ENCODE measurements at regions not wholly inside any gene's neighbourhood (a gene's known extent, or its start where the extent isn't known, plus 50 kb on each side); places are given as distances from the start of the nearest gene placed in this dataset.

DNA sequence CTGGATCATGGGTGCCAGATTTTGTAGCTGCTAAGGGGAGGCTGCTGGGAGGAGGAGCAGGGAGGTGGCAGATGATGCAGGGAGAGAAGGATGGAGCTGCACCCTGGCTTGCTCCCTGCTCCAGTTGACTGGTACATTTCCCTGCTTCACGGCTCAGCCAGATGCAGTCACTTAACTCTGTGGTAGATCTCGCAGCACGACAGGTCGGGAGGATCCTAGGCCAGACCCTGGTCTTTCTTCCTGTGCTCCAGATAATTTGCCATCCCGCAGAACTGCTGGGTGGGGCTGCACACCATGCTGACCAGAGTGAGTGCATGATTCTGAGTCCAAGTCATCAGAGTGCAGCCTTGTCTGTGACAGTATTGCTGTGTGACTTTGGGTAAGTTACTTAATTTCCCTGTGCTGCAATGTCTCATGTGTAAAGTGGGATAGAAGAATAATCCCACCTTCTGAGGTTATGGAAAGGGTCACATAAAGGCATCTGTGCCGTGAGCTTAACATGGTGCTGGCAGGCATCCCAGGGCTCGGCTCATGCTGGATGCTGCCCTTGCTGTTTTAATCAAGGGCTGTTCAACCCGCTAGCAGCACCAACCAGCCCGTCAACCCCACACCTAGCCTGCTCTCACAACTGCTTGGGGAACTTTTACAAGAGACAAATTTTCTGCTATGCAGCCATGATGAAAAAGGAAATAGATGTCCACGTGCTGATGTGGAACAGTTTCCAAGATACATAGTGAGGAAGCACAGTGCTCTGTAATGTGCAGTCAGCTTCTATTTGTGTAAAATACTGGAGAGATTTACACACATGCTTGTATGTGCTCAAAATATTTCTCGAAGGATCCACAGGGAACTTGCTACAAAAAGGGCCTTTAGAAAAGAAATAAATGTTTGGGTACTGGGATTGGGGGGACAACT is 257.9 kb downstream of the CDH26 start:
- DNase-seq: no peak

DNA sequence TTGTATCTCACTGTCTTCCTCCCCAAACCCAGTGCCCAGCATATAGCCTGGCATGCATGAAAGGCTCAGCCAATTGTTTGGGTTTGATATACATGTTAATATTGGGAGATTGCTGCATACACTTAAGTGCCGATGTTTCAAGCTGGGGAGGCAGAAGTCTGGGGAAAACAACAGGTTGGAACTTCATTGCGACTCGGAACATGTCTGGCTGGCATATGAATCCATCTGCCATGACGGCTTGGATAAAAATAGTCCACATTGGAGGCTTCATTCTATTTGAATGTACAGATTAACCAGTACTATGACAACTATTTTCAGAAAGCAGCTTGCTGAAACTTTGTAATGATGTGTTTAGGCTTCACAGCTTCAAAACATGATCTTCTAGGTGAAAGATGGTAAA is 261.0 kb downstream of the CDH26 start:
- no peak for DNase-seq

DNA sequence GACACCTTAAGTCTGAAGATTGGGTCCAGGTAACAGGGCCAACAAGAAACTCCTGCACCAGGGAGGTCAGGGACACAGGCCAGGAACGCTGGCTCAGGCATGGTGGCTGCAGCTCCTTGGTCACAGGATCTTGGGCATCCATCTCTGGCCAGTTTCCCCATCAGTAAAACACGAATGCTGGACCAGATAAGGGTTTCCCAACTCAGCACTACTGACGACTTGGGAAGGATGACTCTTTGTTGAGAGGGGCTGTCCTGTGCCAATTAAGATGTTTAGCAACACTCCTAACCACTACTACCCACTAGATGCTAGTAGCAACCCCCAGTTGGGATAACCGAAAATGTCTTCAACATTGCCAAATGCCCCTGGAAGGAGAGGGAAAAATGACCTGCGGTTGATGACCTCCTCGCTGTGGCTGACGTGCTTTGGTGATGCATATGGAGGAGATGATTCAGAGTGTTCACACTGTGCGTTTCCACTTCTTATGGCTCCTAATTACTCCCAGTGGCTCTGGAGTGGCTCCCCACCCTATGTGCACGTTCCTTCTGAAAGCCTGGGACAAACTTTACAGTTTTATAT is 261.9 kb downstream of the CDH26 start:
- no peak for DNase-seq

DNA sequence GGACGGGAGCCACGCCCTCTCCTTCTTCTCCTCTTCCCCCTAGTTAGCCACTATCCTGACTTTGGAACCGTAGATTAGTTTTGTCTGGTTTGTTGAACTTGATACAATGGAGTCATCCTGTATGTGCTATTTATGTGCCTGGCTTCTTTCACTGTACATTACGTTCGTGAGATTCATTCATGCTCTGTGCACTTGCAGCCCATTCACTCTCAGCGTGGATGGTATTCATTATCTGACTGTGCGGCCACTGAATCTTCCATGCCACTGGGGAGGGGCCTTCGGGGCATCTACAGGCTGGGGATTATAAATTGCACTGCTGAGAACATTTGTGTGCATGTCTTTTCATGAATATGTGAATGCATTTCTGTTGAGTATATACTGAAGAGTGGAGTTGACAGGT is 262.5 kb downstream of the CDH26 start:
- DNase-seq: no peak

DNA sequence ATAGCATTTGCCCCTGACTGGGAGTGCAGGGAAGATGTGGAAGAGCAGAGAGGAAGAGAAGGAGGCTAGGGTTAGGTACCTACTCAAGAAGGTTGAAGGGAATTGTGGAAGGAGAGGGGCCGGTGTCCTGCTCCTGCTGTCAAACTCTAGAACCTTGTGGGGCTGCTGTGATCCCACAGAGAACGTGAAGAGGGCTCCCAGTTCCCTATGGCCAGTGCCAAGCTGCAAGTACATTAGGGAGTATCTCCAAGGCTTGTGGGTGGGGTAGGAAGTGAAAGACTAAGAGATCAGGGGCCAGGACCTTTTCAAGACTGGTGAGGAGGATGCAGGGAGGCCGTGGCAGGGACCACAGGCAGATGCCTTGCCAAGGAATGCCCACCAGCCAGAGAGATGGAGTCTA is 263.4 kb downstream of the CDH26 start:
- no peak for DNase-seq

DNA sequence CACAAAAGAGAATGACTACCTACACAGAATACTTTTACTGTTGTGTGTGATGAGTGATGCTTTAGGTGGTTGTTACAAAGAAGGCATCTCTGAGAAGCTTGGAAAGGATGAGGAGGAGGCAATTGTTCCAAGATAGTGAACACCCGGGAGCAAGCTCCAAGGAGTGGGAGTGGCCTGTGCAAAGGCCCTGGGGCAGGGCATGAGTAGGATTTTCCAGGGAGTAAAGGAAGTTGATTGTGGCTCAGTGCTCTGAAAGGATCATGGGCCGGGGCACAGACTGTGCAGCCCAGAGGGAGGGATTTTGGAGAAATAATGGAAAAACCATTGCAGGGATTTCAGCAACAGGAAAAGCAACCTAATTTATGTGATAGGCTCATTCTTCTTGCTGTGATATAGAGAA is 264.3 kb downstream of the CDH26 start:
- DNase-seq: no peak

DNA sequence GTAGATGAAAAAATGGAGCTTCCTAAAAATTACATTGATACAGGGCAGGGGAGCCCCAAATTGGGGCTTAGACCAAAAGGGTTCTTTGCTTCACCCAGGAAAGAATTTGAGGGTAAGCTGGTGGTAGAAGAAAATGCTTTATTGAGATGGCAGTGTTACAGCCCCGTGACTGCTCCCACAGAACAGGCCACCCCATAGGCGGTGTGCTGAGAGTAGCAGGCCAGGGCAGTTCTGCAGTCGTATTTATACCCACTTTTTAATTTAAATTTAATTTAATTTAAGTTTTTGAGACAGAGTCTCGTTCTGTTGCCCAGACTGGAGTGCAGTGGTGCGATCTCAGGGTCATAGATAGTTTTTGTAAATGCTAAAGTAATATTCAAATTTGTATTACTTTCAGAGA is 265.0 kb downstream of the CDH26 start:
- DNase-seq: no peak

DNA sequence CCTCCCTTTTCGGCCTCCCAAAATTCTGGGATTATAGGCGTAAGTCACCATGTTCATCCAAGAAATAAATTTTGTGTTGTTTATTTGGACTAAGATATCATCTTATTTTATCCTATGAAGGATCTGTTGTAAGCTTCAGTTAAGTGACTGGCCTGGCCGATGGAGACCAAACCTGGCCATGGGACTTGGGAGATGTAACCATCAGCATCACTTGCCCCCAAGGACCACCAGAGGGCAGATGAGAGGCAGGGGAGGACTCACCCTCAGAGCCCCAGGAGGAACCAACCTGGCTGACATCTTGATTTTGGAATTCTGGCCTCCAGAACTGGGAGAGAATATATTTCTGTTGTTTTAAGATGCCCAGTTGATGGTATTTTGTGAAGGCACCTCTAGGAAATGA is 266.7 kb downstream of the CDH26 start:
- DNase-seq: no peak

DNA sequence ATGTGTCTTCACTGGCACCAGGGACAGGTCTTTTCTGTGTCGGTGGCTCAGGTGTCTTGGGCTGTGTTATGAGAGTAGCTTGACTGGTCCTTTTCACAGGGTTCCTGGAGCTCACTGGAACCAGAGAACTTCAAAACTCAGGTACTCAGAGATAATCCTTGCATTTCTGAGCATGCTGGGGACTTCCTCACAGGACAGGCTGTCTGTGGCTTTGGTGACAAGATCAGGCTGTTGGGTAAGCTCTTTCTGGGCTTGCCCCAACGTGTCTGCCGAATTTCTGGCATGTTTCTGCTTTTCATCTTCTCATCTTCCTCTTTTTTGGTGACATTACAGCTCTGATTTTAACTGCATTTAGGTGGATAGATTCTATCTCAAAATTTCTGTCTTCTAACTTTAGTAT is 270.0 kb downstream of the CDH26 start:
- no peak for DNase-seq

DNA sequence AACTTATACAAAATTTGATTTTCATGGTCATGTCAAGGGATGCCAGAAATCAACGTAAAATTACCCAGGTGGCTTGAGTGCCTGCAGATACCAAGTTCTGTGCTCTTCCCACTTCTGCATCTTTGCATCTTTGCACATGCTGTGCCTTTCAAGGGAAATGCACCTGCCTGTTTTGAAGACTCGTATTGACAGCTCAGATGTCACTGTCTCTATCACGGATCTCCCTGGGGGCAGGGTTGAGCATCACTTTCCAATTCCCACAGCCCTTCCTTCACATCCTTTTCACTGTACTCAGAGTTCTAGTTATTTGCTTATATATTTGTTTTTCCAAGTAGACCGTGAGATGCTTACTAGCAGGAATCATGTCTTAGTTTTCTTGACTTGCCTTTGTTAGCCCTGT is 274.2 kb downstream of the CDH26 start:
- DNase-seq: no peak

DNA sequence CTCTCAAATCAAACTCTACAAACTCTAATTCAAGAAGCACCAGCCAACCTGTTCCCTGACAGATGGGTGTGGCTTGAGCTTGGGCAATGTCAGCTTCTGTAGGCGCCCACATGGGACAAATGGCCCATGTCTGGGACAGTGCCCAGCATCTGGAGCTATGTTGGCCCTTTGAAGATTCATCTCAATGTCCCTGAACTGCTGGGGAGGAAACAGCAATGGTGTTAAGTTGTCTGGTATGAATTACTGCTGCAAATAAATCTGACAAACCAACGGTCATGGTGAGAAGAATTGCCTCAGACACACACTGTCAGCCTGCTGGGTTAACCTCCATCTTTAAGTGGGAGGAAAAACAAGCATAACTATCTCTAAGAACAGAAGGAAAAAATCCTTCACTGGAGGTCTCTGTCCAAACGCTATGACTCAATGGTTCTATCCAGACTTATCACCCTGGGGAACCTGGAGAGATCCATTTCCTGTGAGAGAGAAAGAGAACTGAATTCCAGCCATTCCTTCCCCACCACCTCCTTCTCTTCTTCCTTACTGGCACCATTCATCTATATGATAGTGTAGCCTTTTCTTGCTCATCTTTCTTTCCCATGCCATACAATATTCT is 274.9 kb downstream of the CDH26 start:
- no peak for DNase-seq

DNA sequence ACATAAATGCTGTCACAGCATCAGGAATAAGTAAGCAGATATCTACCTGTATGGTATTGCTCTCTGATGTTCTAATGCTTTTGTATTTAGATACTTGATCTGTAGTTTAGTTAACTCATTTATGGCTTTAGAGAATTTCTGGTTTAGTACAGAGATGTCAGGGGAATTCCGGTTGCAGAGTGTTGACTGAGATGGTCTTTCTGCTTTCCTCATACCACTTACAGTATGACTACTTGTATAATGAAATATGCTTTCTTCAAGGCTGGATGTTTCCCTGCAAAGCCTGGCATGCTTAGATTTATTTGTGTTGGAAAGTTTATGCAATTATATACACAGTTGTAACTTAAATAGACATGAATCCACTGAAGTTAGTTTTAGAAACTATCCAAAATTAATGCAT is 278.4 kb downstream of the CDH26 start:
- no peak for DNase-seq

DNA sequence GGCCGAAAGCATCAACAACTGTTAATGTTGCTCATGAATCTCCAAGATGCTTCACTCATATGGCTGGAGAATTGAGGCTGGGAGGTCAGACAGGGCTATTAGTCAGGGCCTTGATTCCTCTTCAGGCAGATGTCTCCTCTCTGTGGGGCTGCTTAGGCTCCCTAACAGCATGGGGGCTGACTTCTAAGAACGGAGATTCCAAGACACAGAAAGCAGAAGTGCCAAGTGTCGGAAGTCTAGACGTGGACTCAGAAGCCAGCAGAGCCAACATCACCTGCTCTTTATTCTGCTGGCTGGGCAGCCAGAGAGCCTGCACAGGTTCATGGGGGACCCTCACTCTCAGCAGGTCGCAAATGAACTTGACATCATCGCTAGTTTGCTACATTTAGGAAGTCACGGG is 279.8 kb downstream of the CDH26 start:
- DNase-seq: no peak

DNA sequence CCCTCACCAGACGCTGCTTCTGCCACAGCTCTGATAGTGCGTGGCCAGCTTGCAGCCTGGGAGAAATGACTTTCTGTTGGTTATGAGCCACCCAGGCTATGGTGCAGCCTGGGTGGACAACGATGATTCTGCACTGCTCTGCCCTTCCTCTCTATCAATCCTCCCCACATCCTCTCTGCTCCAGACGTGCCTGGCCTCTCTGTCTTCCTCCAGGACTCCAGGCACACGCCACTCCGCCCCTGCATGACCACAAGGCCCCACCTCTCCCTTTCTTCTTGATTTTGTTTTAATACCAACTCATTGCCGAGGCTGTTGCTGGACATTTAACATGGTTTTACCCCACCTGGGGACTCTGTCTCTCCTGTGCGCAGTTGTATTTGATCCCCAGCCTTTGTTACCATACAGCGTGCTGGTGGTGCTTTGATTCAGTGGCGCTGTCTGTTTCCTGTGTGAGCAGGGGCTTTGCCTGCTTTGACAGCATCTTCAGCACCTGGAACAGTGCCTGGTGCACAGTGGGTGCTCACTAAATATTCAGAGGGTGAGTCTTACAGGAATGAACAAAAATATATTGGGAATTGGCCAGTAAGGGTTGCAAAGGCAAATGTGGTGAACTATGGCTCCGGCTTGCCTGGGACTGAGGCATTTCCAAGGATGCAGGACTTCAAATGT is 280.9 kb downstream of the CDH26 start:
- no peak for DNase-seq

DNA sequence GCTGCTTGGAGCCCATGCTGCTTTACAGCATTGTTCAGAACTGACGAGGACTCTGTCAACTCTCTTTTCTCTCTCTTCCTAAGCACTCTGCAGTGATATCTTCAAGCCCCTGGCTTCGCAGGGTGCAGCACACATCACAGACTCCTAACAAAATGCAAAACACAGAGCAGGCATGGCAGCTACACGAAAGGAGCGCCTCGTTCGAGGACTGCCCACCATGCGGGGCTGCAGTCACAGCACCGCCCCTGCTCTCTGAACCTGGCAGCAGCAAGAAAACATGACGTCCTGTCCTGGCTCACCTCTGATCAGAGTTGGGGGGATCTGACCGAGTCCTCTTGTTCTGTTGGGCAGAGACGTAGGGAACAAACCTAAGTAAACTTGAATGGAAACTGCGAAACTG is 281.7 kb downstream of the CDH26 start:
- DNase-seq: no peak

DNA sequence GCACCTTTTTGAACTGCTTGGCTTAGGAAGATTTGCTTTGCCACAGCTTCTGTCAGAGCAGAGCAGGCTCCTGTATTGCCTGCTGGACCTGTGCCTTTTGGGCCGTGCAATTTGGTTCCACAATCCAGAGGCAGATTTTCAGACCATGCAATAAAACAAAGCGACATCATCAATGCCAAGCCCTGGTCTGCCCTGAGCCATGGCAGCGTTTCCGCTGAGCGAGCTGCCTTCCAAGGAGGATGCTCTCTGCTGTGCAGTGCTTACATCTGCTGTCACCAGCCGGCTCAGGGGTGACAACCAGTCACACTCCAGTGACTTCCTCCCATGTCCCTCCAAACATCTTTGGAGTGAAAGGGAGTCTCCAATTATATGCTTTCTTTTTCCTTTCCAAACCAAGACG is 282.2 kb downstream of the CDH26 start:
- no peak for DNase-seq

DNA sequence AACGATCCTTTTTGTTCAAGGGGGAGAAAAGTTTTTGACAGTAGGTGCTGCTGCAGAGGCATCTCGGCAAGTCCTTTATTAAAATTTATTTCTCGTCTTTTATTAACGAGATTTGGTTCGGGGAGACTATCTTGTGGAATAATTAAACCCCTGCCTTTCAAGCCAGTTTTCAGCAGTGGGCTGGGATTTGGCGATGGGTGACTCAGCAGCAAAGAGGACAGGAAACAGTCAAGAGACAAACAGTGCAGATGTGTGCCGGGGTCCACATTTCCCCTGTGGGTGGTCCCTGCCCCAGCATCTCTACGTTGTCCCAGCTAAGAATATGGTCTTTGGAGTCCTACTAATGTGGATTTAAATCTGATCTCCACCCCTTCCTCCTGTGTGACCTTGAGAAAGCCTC is 282.8 kb downstream of the CDH26 start:
- no peak for DNase-seq

DNA sequence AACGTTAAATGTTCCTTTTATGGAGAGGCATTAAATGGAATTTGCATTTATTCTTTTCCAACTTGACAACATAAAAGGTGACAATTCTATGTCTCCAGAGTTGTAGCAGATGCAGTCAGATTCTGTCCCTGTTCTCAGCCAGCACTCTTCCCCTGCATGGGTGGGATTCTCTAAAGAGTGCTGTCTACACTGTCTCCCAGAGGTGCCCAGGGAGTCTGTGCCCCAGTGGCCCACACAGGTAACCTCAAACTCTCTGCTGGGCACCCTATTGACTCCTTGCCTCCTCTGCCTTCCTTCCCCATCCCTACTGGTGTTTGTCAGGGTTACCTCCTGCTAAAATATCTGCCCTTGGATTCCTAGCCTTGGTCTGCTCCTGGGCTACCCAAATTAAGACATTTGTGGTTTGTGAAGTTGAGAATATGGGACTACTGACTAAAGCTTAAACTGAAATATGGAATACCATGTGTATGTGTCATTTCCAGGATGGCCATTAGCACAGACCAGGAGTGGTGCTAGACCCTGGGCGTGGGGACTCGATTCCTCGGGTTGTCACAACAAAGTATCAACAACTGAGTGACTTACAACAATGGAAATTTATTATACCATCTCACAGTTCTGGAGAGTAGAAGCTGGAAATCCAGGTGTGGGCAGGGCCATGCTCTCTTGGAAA is 284.7 kb downstream of the CDH26 start:
- DNase-seq: no peak

DNA sequence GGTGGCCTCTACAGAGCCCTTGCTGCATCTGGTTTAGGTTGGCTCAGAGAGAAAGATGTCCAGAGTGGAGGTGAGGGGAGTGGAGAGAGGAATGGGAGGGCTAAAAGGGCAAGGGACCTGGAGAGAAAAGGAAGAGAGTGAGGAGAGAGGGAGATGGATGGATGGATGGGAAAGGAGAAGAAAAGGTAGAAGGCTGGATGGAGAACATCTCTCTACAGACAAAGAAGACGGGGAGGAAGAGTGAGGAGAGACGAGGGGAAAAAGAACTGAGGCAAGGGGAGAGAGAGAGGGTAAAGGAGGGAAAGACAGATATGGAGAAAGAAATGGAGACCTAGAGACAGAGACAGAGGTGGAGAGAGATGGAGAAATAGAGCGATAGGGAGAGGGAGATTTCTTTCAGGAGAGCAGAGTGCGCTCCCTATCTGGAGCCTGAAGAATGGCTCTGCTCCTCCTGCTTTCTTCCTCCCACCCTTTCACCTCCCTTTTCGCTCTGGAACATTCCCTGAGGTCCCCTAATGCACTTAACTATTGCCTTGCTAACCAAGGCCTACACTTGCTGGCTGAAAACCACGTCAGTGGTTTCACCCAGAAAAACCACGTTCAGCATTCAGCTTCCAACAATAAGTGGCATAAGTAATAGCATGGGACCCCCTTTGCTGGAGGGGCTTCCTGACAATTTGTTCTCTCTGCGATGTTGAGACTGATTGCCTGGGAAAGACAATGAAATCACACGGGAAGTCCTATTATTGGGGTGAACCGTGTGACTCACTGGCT is 286.3 kb downstream of the CDH26 start:
- no peak for DNase-seq

DNA sequence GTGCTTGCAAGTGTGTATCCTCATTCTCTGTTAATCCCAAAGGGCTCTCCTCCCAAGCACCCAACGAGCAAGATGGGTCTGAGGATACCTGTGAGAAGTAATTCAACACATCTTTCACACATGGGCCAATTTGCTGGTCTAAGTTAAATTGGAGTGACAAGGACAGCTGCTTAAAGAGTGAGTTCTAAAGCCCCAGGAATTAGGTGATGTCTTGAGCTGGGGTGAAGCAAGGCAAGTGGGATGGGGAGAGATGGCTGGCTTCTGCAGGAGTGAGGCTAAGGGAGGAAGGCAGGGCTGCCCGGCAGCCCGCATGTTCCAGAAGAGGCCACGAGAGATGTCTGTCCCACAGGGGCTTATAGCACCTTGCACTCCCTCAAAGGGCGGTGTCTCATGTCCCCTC is 288.5 kb downstream of the CDH26 start:
- no peak for DNase-seq

DNA sequence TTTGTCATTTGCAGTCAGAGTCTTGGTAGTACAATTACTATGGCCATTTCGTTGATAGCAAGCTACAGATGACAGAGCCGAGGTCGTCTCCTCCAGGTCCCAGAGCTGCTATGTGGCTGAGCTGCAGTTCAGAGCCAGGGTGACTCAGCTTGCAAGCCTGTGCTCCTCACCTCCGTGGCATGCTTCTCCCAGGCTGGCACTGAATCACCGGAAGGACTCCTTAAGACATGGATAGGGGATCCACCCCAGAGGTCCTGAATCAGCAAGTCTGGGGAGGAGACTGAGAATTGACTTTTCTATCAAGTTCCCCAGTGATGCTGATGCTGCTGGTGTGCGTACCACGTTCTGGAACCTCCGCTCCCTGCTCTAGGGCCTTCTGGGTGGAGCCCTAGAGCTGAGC is 291.2 kb downstream of the CDH26 start:
- no peak for DNase-seq

DNA sequence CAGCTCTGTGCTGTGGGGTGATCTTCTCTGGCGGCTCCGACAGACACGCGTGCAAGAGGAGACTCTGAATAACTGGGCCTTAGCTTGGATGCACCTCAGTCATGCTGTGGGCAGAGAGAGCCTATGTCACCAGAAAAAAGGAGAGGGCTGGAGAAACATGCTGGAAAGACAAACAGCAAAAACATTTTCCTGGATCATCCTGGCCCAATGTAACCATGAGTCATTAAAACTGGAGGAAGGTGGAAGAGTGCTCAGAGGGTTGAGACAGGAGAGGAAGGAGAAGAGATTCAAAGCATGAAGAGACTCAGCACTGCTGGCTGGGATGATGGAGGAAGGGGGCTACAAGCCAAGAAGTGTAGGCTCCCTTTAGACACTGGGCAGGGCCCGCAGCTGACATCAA is 292.0 kb downstream of the CDH26 start:
- DNase-seq: no peak
